GM12878 (cell line): ENCODE measurements at regions not wholly inside any gene's neighbourhood (a gene's known extent, or its start where the extent isn't known, plus 50 kb on each side); places are given as distances from the start of the nearest gene placed in this dataset.

Source experiments
- ATAC-seq: fragments of 200-7000 bp; cut with Tn5 transposase; 3 replicates; pipeline ENCODE4 v1.9.1; 2020; ENCODE audit warnings: mild to moderate bottlenecking, moderate library complexity
- BruUV-seq: library from RNA; stranded (reverse); fragments of 400-500 nt; replicated peaks from 2 replicates; lab custom pipeline; 2021; lab: Mats Ljungman, UMichigan
- CTCF ChIA-PET: fragments of 300-600 bp; sonication (Branson Sonifier 250); formaldehyde crosslinking; extraction: SDS; loops from one replicate; lab custom pipeline; 2021; ENCODE audit warnings: inconsistent platforms; lab: Yijun Ruan, JAX
- POLR2A ChIA-PET: fragments of 350-600 bp; formaldehyde crosslinking; extraction: SDS; loops from one replicate; lab custom pipeline; 2021; ENCODE audit warnings: inconsistent platforms; lab: Charles Lee
- RAD21 ChIA-PET: fragments of 300-600 bp; sonication (Branson Sonifier 250); formaldehyde crosslinking; loops from one replicate; lab custom pipeline; 2023; ENCODE audit warnings: antibody characterized with exemption; ENCODE audit not compliant: unreplicated experiment; lab: Charles Lee
- SMC1A ChIA-PET: fragments of 300-600 bp; sonication (Branson Sonifier 250); formaldehyde crosslinking; loops from one replicate; lab custom pipeline; 2023; ENCODE audit not compliant: unreplicated experiment, uncharacterized antibody; lab: Charles Lee
- DNase-seq: peaks from one replicate; pipeline ENCODE4 v3.0.0-alpha.2; 2011; ENCODE audit warnings: low read depth, low spot score
- FAIRE-seq: peaks from 3 replicates; lab custom pipeline; 2011; peaks lifted over from hg19 to GRCh38; lab: Jason Lieb, UNC
- H2AFZ ChIP-seq: 2 replicates; pipeline ENCODE4 v1.6.0; 2011; ENCODE audit warnings: low read depth, low read length, control low read depth; ENCODE audit not compliant: control insufficient read depth
- H3K27ac ChIP-seq: 2 replicates; pipeline ENCODE4 v1.5.1; 2011; ENCODE audit warnings: control low read depth; ENCODE audit not compliant: control insufficient read depth, insufficient read depth
- H3K27me3 ChIP-seq, 2 experiments: replicated peaks in 1 of 2; 2 replicates each; pipeline versions ENCODE4 v1.6.0 to v1.6.1; 2011; ENCODE audit warnings: low read length in 1 of 2; ENCODE audit not compliant: control insufficient read depth in 2 of 2, insufficient read depth in 2 of 2
- H3K36me3 ChIP-seq, 2 experiments: 2 replicates each; pipeline ENCODE4 v1.5.1; 2011; ENCODE audit warnings: low read length in 1 of 2; ENCODE audit not compliant: control insufficient read depth in 2 of 2, insufficient read depth in 2 of 2
- H3K4me1 ChIP-seq: 2 replicates; pipeline ENCODE4 v1.6.1; 2011; ENCODE audit warnings: mild to moderate bottlenecking, low read length, moderate library complexity, mixed read lengths; ENCODE audit not compliant: control insufficient read depth, insufficient read depth
- H3K4me2 ChIP-seq: 2 replicates; pipeline ENCODE4 v1.6.0; 2011; ENCODE audit warnings: control low read depth; ENCODE audit not compliant: control insufficient read depth, insufficient read depth
- H3K4me3 ChIP-seq: fragments of 200-600 bp; sonication (generic); 2 replicates; pipeline ENCODE4 v1.5.1; 2016
- H3K79me2 ChIP-seq: 2 replicates; pipeline ENCODE4 v1.6.0; 2011; ENCODE audit warnings: low read length; ENCODE audit not compliant: control insufficient read depth, insufficient read depth
- H3K9ac ChIP-seq: 2 replicates; pipeline ENCODE4 v1.8.0; 2011; ENCODE audit warnings: low read length, control low read depth, mixed read lengths; ENCODE audit not compliant: control insufficient read depth, insufficient read depth
- H3K9me3 ChIP-seq: replicated peaks from 3 replicates; pipeline ENCODE4 v1.5.1; 2011; ENCODE audit warnings: mild to moderate bottlenecking, low read length; ENCODE audit not compliant: control insufficient read depth, insufficient read depth
- H4K20me1 ChIP-seq: 2 replicates; pipeline ENCODE4 v1.6.0; 2011; ENCODE audit not compliant: control insufficient read depth, insufficient read depth
- BCL11A ChIP-seq: IDR thresholded peaks from 2 replicates; pipeline ENCODE4 v1.6.1; 2011; ENCODE audit warnings: low read depth, low read length
- CEBPZ ChIP-seq: fragments of 150-350 bp; IDR thresholded peaks from 2 replicates; pipeline ENCODE4 v1.6.1; 2016; ENCODE audit warnings: low read depth, low read length
- GABPA ChIP-seq: IDR thresholded peaks from 2 replicates; pipeline ENCODE4 v1.6.1; 2014; ENCODE audit warnings: antibody characterized with exemption, low read depth, mild to moderate bottlenecking, inconsistent platforms
- NR2C2 ChIP-seq: IDR thresholded peaks from 2 replicates; pipeline ENCODE4 v1.6.1; 2011; ENCODE audit warnings: borderline replicate concordance, low read depth; ENCODE audit not compliant: control insufficient read depth, insufficient read length
- NRF1 ChIP-seq: conservative IDR thresholded peaks from 2 replicates; pipeline ENCODE4 v1.6.1; 2011; ENCODE audit warnings: mild to moderate bottlenecking, low read depth, low read length, improper control_type of control experiment
- SIN3A ChIP-seq: IDR thresholded peaks from 2 replicates; pipeline ENCODE4 v1.6.1; 2012; ENCODE audit warnings: low read depth, low read length, improper control_type of control experiment
- SREBF1 ChIP-seq: IDR thresholded peaks from 2 replicates; pipeline ENCODE4 v1.6.1; 2012; ENCODE audit warnings: mild to moderate bottlenecking, low read length
- ZNF217 ChIP-seq: fragments of 450-650 bp; IDR thresholded peaks from 2 replicates; pipeline ENCODE4 v1.6.1; 2017; ENCODE audit warnings: antibody characterized with exemption, mild to moderate bottlenecking
- WGBS: methylation state at CpG from one replicate; pipeline ENCODE4 v1.1.6; 2016; ENCODE audit warnings: low lambda C conversion rate; ENCODE audit not compliant: insufficient replicate concordance, insufficient coverage; ENCODE audit errors: missing lambda C conversion rate; 5-methylcytosine and 5-hydroxymethylcytosine counted together
- in situ Hi-C: fragments of 300-500 bp; cut with MboI; formaldehyde crosslinking; loops from 9 replicates; pipeline ENCODE4 v1.14.3; 2018; ENCODE audit warnings: mixed read lengths
- intact Hi-C: fragments of 100-400 bp; cut with micrococcal nuclease; formaldehyde crosslinking; loops from one replicate; pipeline ENCODE4 v1.14.2; 2022; ENCODE audit not compliant: unreplicated experiment
- TF ChIP-seq, protein P1 (sequence below): IDR thresholded peaks from 2 replicates; pipeline ENCODE4 v1.6.1; 2012; ENCODE audit warnings: mild to moderate bottlenecking, low read depth, low read length

- no peaks in the 10 kb centered on the region for H3K4me1 ChIP-seq
- no peak overlapping the region for H3K4me2 ChIP-seq
- no peak for DNase-seq
- in situ Hi-C loops, result no loop called here
- no peak for ATAC-seq
- no peak for FAIRE-seq
- H3K27ac ChIP-seq, result no peak overlapping the region
- BruUV-seq, result no TSS peak
- ChIA-PET CTCF (interaction anchor here (1.5 to 17.4 kb wide), 2 partner anchors 9 to 12 kb away, joined by 4 to 183 read pairs; no protein-coding TSS in a partner anchor), RAD21 (interaction anchor here (1.2 kb wide), 1 partner anchor 8 kb away, joined by 4 read pairs; no protein-coding TSS in a partner anchor), POLR2A (no interaction called here)
- H3K27me3 ChIP-seq, result no peaks in the 10 kb centered on the region
- H3K79me2 ChIP-seq, result no peaks in the 10 kb centered on the region
- TF ChIP-seq BCL11A (no peak), SIN3A (no peak), NR2C2 (no peak)
- TF ChIP-seq, all 136 proteins: peak for 0
- SMC1A ChIA-PET, result interaction anchor here (1.3 to 2.0 kb wide), 3 partner anchors 12 to 23 kb away, joined by 3 to 10 read pairs (median 3); no protein-coding TSS in a partner anchor
- Histone ChIP-seq H4K20me1 (no peaks in the 10 kb centered on the region), H2AFZ (no peak overlapping the region), H3K9me3 (no peaks in the 10 kb centered on the region), H3K36me3 (no peaks in the 10 kb centered on the region), H3K9ac (no peak overlapping the region), H3K4me3 (no peak overlapping the region)
- 20% methylated on average over 3 of the region's 3 CpGs for WGBS
- intact Hi-C loops, result no loop called here
Measured at GRCh38 chr6:54706391-54706790, 140.2 kb upstream of the FAM83B start.

- Histone ChIP-seq H3K9ac (no peak overlapping the region), H2AFZ (no peak overlapping the region), H3K4me1 (no peaks in the 10 kb centered on the region), H3K27me3 (no peaks in the 10 kb centered on the region), H3K9me3 (no peaks in the 10 kb centered on the region), H3K27ac (no peak overlapping the region), H3K36me3 (no peaks in the 10 kb centered on the region), H3K79me2 (no peaks in the 10 kb centered on the region), H3K4me2 (no peak overlapping the region), H3K4me3 (no peak overlapping the region), H4K20me1 (no peaks in the 10 kb centered on the region)
- WGBS, result 0% methylated on average over 4 of the region's 4 CpGs
- FAIRE-seq, result no peak
- SMC1A ChIA-PET, result interaction anchor here (1.3 to 2.0 kb wide), 4 partner anchors 10 to 13 kb away, joined by 3 to 10 read pairs (median 5); no protein-coding TSS in a partner anchor
- CTCF ChIA-PET, result interaction anchor here (1.5 to 17.4 kb wide), 2 partner anchors 10 to 11 kb away, joined by 4 to 183 read pairs; no protein-coding TSS in a partner anchor
- RAD21 ChIA-PET, result interaction anchor here (1.2 kb wide), 1 partner anchor 7 kb away, joined by 4 read pairs; no protein-coding TSS in a partner anchor
- POLR2A ChIA-PET, result interaction anchor here (0.9 kb wide), 1 partner anchor 9 kb away, joined by 3 read pairs; no protein-coding TSS in a partner anchor
- BruUV-seq, result no TSS peak
- intact Hi-C loops, result no loop called here
- no peak for DNase-seq
- in situ Hi-C loops, result no loop called here
- ATAC-seq, result no peak
- no peak for TF ChIP-seq CEBPZ
- TF ChIP-seq, protein P1, sequence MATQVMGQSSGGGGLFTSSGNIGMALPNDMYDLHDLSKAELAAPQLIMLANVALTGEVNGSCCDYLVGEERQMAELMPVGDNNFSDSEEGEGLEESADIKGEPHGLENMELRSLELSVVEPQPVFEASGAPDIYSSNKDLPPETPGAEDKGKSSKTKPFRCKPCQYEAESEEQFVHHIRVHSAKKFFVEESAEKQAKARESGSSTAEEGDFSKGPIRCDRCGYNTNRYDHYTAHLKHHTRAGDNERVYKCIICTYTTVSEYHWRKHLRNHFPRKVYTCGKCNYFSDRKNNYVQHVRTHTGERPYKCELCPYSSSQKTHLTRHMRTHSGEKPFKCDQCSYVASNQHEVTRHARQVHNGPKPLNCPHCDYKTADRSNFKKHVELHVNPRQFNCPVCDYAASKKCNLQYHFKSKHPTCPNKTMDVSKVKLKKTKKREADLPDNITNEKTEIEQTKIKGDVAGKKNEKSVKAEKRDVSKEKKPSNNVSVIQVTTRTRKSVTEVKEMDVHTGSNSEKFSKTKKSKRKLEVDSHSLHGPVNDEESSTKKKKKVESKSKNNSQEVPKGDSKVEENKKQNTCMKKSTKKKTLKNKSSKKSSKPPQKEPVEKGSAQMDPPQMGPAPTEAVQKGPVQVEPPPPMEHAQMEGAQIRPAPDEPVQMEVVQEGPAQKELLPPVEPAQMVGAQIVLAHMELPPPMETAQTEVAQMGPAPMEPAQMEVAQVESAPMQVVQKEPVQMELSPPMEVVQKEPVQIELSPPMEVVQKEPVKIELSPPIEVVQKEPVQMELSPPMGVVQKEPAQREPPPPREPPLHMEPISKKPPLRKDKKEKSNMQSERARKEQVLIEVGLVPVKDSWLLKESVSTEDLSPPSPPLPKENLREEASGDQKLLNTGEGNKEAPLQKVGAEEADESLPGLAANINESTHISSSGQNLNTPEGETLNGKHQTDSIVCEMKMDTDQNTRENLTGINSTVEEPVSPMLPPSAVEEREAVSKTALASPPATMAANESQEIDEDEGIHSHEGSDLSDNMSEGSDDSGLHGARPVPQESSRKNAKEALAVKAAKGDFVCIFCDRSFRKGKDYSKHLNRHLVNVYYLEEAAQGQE, result no peak
- no peak for TF ChIP-seq SREBF1
- TF ChIP-seq GABPA, result no peak
- no peak for TF ChIP-seq NRF1
- no peak for TF ChIP-seq ZNF217
Measured at GRCh38 chr6:54706844-54707605, 139.5 kb upstream of the FAM83B start.
